GM18526 (cell line): ENCODE measurements at regions not wholly inside any gene's neighbourhood (a gene's known extent, or its start where the extent isn't known, plus 50 kb on each side); places are given as distances from the start of the nearest gene placed in this dataset.

ENCODE experiments used
- POLR2A ChIP-seq: IDR thresholded peaks from 3 replicates; pipeline ENCODE4 v1.6.1; 2011; ENCODE audit not compliant: insufficient read length; ENCODE audit errors: extremely low read depth

- TF ChIP-seq POLR2A = no peak
Observed at GRCh38 chr11:115695677-115696364, 191.6 kb upstream of the CADM1 start.

DNA sequence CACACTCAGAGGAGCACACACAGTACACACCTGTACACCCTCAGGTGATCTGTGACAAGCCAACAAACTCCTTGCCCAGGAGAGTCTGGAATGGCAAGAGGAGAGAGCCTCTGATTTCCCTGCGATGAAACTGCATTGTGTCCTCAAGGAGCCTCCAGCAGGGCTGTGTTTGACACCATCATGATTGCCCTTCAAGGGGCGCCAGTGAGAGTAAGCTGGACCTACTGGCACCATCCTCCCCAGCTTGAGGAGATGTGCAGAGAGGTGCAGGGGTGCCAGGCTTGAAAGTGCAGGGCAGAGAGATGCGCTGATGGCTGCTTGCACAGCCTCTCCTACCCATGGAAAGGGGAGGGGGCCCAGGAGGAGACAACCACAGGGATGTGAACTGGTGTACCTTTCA lies 188.8 kb upstream of the CADM1 start:
- TF ChIP-seq POLR2A = no peak

GRCh38 chr11:115691030-115691429 lies 186.8 kb upstream of the CADM1 start:
- no peak for TF ChIP-seq POLR2A

DNA sequence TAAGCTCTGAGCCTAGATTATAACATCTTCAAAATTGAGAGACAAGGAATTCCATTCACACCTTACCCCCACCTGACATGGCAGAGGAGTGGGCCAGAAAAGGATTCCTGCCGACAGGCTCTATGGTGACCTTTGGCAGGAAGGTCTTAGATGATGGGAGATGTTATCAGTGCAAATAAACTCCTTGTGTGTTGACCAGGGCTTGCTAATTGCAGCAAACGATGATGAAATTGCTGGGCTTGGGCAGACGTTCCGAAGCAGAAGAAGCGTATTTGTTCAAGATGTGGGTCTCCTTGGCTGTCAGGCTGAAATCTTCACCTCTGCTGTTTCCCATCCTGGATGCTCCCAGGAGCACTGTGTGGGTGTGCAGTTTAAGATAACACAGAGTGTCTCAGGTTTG lies 183.7 kb upstream of the CADM1 start:
- TF ChIP-seq POLR2A = no peak

- no peak for TF ChIP-seq POLR2A
Observed at GRCh38 chr11:115684699-115685098, 180.5 kb upstream of the CADM1 start.

DNA sequence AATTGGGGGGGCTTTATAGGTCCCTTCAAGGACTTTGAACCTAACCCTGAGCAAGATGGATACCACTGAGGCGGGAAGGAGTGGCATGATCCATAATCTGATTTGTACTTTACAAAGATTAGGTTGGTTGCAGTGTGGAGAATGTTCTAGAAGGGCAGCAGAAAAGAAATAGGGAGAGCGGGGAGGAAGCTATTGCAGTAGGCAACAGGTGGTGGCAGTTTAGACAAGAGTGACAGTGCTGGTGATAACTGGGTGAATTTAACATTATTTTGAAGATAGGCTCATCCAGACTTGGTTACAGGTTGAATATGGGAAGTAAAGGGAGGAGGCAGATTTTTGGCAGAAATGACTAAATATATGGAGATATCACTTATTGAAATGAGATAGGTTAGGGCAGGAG lies 179.9 kb upstream of the CADM1 start:
- TF ChIP-seq POLR2A = no peak

- TF ChIP-seq POLR2A = no peak
Observed at GRCh38 chr11:115682888-115683287, 178.7 kb upstream of the CADM1 start.

- no peak for TF ChIP-seq POLR2A
Observed at GRCh38 chr11:115682101-115682500, 177.9 kb upstream of the CADM1 start.

DNA sequence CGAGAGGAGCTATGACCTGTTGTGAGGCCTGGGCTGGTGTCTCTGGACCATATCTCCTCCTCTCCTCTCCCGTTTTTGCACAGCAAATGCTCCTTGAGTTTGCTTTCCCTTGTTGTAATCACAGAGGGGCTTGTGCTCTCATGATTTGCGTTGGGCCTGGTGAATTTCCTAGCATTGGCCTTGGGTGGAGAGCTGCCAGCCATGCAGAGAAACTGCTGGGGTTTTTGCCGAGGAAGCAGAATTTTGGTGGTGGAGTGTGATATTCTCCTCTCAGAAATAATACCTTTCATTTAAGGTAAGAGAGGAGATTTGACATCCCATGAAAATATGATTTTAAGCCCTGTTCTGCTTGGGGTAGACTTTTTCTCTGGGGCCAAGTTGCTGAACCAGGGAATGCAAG lies 175.7 kb upstream of the CADM1 start:
- TF ChIP-seq POLR2A = no peak

GRCh38 chr11:115678942-115679341 lies 174.7 kb upstream of the CADM1 start:
- no peak for TF ChIP-seq POLR2A

- no peak for TF ChIP-seq POLR2A
Observed at GRCh38 chr11:115677190-115677589, 173.0 kb upstream of the CADM1 start.

DNA sequence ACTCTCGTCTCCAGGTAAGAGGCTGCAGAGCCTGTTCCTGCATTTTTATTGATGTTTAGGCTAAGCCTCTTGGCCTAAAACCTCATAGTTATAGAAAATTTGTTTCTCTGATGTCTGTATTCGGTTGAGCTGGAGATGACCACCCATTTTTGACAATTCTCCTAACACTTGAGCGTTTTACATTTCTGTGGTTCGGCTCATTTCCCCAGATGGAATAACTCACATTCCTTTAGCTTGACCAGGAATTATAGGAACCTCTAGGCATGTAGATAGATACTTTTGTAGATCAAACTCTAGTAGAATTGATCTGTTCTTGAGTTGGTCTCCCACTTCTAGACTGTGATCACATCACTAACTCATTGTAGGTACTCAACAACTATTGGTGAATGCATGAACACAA lies 172.6 kb upstream of the CADM1 start:
- TF ChIP-seq POLR2A = no peak

DNA sequence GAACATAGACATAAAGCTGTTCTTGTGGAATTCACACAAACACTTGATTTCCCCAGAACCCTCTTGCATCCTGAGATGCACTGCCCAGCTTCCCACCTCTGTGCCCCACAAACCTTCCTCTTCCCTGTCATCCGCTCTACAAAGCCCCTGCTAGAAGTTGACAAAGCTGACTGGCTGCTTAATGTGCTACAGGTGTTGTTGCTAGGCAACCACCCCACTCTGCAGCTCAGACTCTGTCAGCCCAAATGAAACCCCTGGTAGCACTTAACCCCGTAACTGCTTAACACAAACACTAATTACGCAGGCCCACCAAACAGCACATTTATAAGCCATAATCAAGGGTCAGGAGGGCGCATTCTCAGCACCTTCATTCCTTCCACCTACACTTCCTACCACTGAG lies 172.0 kb upstream of the CADM1 start:
- TF ChIP-seq POLR2A = no peak

- TF ChIP-seq POLR2A = no peak
Observed at GRCh38 chr11:115674937-115675544, 170.8 kb upstream of the CADM1 start.

DNA sequence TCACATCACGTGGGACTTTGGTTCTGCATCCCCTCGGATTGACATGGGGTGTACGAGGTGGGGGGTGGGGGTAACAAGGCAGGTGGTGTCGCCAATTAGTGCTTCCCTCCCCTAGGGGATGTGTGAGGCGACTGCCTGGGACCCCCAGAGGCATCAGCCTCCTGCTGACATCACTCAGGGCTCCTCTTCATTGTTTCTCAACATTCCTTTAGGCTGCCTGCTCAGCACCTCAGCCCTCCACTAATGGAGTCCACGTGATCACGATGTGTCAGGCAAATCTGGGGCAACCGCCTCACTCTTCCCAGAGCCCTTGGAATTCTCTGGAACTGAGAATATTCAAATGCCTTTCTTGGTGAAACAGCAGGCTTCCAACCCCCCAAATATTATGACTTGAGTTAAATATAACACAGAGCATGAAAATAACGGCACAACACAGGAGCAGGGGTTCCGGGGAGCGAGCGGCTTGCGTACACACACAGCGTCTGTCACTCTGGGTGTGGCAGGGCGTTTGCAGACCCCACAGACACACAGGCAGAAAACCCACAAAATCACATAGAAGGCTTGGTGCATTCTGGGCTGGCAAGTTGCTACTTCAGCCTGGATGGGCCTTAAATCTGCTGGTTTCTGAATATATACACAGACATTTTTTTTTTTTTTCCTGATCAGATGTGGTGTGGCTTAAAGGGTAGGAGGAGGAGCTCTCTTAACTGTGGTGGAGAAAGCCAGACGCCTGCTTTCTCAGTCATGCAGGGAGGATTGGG lies 170.1 kb upstream of the CADM1 start:
- no peak for TF ChIP-seq POLR2A

- TF ChIP-seq POLR2A = no peak
Observed at GRCh38 chr11:115673720-115674119, 169.5 kb upstream of the CADM1 start.
